OCI-M2 (cell line): ENCODE measurements at regions not wholly inside any gene's neighbourhood (a gene's known extent, or its start where the extent isn't known, plus 50 kb on each side); places are given as distances from the start of the nearest gene placed in this dataset.

Experiments
- DNase-seq: peaks from one replicate; lab custom pipeline; 2025; ENCODE audit not compliant: unreplicated experiment; lab: John Stamatoyannopoulos, UW

DNA sequence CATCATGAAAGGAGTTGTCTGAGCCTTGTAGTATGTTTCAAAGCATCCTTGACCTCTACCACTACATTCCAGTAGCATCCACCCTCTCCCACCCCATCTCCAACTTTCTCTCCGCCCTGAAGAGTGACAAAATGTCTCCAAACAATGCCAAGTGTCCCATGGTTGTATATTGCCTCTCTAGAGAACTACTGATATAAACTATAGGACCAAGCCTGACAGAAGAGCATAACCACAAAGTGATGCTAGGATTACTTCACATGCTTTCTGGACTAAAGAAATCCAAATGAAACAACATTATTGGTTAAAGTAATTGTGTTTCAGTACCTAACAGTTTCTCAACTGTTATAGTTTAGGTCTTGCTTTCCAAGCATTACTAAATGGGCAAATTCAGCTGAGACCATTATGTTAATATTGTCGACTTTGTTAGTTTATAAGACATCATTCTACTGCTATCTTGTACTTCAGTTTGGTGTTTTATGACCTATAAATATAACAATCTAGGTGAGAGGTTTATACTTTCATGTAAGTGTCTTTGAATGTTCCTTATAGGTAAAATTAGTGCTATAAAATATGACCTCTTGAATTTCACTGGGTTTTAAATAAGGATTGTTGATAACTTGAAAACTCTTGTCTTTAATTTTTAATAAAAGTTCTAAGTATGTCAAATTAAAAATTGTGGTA is 117.4 kb downstream of the SUCNR1 start:
- no peak for DNase-seq

DNA sequence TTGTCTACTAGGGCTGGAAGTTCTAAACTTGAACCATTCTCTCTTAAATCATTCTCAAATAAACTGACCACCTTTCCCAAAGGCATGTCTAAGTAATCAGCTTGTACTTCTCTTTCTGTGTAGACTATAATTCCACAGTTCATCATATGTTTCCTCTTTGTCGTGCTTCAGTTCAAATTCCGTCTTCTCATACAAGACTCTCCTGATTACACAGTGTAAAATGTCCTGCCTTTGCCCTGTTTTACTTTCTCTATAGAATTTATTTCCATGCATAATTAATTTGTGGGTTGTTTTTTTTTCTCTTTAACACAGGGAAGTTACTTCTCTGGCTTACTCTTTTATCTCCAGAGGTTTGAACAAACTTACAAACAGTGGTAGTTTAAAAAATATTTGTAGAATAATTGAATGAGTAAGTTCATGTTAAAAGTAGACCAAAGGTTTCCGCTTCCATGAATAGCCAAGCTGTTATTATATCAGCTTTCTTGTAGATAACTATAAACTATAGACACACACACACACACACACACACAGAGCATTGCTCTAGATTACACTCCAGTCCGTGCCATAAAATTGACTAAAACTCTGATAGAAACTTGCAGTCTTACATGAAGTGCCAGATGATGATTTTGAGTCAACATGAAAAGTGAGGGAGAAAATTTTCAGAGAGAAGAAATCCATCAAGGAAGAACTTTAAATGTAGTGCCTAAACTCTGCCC is 119.0 kb downstream of the SUCNR1 start:
- no peak for DNase-seq

DNA sequence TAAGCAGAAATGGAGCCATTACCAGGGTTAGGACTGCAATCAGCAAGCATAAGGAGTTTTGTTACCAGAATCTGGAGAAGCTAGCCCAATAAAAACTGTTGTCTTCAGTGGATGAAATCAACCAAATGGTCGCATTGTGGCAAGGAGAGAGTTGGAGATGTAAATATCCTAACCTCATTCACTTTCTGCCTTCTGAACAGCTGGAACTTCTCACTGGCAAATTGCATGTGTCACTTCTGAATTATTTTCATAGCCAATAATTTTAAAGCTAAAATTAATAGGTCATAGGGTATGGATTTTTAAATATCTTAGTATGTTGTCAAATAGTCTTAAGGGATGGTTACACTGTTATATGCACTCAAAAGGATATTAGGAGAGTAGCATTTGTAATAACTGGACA is 121.6 kb downstream of the SUCNR1 start:
- DNase-seq: no peak

GRCh38 chr3:151998744-151999143 is 125.3 kb downstream of the SUCNR1 start:
- no peak for DNase-seq

- no peak for DNase-seq
These were observed 126.5 kb downstream of the SUCNR1 start for GRCh38 chr3:151999936-152000335.

GRCh38 chr3:152011812-152012735 is 138.6 kb downstream of the SUCNR1 start:
- no peak for DNase-seq

GRCh38 chr3:152019508-152019907 is 146.1 kb downstream of the SUCNR1 start:
- no peak for DNase-seq

- no peak for DNase-seq
These were observed 148.6 kb downstream of the SUCNR1 start for GRCh38 chr3:152021951-152022461.

- no peak for DNase-seq
These were observed 152.7 kb downstream of the SUCNR1 start for GRCh38 chr3:152026033-152026556.

DNA sequence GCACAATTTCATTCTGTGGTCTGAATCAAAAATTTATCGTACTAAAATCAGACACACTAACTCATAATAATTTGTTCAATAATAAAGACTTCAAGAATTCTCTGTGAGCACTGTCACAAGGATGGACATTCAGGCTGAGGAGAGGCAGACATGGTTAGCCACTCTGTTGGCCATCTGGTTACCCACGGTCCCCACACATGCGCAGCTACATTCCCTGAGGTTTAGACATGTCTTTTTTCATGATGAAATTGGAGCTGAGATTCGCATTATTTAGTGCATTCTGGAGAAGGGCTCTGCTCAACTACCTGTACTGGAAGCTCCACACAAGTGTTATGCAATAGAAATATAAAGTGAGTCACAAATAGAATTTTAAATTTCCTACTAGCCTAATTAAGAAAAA is 156.9 kb downstream of the SUCNR1 start:
- no peak for DNase-seq

DNA sequence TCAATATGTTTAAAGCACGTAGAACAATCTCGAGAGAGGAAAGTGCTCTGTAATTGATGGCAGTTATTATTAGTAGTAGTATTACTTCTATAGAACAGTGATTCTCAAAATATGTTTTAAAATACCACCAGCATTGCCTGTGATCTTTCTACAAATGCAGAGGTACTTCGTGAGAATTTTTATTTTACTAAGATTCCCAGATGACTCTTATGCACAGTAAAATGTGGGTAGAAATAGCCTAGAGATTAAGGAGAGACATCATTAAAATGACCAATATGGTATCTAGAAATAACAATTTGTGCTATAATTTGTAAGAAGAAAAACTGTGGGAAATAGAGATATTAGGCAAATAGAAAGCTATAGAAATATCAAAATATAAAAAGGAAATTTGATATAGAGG is 157.9 kb downstream of the SUCNR1 start:
- DNase-seq: no peak

DNA sequence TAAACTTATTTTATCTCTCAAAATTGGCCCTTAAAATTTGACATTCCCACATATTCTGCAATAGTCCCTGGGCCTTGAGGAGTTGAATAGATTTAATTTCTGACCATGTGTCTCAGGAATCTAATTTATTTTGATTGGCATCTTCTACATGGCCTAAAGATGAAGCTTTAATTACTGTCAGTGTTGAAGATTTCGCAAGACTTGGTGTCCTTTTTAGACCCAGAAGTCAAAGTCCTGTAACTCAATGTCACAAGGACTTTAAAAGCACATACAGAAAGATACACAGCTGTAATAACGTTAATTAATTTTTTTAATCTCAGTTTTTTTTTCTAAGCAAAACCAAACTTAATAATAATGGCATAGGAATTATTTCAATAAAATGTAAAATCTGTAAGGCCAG is 163.9 kb downstream of the SUCNR1 start:
- DNase-seq: no peak

DNA sequence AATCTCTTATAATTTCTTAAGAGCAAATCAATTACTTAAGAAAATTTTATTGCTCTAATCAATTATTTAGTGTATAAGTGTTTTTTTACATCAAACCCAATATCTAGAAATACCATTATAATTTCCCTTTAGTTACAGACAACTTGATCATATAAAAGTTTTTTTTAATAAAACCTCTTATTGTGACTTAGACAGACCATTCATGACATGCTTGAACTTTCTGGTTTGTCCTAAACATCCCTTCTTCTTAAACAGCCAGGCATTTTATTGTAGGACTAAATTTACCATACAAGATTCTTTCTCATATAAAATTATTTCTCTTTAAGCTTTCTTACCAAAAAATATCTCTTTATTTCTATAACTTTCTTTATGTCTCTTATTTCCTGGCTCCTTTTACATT is 164.5 kb downstream of the SUCNR1 start:
- no peak for DNase-seq

DNA sequence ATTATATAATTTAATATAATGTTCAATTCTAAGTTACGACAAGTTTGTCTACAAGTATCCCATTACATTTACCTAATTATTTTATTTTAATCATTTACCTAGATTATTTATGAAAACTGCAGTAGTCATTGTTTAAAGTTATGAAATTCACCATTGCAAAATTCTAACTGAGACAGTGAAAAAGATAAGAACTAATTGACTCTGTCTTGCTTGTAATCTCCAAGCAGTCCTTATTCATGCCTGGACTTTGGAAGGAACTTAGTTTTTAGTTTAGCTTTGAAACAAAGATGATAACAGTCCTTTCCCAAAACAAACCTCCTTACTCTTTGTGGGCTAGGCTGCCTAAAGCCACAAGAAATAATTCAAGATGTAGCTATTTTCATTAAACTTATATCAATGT is 165.0 kb downstream of the SUCNR1 start:
- no peak for DNase-seq

DNA sequence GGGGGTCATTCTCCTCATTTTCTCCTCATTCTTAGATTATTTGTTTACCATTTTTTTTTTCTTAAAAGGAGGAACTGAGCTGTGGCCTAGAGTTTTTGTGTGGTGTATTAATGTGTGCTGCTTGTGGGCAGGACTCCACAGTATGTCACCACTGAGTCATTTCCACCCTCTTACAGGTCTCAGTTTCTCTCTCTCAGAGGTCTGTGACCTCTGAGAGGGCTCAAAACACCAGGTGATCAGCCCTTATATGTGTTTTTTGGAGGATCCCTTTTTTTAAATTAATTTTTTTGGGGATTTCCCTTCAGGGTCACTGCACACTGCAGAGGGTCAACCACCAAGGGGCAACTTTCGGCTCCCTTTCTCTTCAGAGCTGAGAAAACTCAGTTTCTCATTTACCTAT is 166.4 kb downstream of the SUCNR1 start:
- DNase-seq: no peak

- no peak for DNase-seq
These were observed 166.9 kb downstream of the SUCNR1 start for GRCh38 chr3:152040319-152040718.

DNA sequence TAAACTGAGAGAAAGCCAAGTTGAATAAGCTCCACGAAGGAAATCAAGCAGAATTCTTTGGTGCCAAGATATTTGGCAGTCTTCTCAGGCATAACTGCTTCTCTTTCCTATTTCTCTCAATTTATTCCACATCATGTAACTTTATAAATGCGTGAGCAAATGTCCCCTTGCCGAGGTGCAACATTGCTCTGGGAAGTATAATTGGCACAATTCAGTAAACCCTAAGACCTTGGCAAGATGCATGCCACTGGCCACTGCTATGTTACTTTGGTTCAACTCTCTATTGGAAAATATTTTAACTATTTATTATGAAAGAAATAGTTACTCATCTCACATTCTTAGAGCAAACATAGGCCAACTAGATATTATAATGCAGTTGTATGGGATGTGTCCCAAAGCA is 170.2 kb downstream of the SUCNR1 start:
- DNase-seq: no peak

GRCh38 chr3:152046280-152046679 is 172.8 kb downstream of the SUCNR1 start:
- DNase-seq: no peak

DNA sequence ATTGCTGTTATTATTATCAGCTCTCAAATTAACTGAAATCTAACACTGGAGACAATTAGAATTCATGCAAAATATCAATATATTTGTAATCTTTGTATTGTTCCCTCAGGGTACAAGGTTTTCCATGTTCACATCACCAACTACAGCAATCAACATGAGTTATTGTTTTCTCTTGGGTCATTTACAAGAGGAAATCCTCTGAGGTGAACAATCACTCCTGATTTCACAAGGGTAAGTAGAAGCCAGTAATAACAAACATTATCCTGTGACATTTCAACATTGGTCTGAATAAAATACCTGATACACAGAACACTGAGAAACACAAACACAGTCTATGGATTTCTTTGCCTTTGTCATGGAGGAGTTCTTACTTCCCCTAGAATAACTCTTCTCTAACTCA is 174.0 kb downstream of the SUCNR1 start:
- no peak for DNase-seq

- DNase-seq: no peak
These were observed 175.4 kb downstream of the SUCNR1 start for GRCh38 chr3:152048831-152049230.

DNA sequence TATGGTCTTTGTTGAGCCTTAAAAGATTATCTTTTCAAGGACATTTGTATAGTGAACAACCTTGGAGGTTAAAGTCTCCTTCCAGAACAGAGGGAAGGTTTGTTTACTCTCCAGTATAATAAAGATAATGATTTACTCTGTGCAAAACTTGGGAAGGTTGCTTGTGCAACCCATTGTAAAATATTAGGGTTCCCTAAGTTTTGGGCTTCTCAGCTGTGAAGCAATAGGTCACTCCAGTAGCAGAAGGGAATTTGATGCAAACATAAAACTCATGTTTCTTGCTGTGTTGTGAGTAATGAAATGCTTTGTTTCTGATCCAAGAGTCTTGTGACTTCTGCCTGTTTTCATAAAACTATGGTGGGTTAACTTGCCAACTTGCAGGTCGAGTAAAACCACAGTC is 177.5 kb downstream of the SUCNR1 start:
- no peak for DNase-seq
